ENCODE measurements at regions not wholly inside any gene's neighbourhood (a gene's known extent, or its start where the extent isn't known, plus 50 kb on each side); places are given as distances from the start of the nearest gene placed in this dataset.

DNA sequence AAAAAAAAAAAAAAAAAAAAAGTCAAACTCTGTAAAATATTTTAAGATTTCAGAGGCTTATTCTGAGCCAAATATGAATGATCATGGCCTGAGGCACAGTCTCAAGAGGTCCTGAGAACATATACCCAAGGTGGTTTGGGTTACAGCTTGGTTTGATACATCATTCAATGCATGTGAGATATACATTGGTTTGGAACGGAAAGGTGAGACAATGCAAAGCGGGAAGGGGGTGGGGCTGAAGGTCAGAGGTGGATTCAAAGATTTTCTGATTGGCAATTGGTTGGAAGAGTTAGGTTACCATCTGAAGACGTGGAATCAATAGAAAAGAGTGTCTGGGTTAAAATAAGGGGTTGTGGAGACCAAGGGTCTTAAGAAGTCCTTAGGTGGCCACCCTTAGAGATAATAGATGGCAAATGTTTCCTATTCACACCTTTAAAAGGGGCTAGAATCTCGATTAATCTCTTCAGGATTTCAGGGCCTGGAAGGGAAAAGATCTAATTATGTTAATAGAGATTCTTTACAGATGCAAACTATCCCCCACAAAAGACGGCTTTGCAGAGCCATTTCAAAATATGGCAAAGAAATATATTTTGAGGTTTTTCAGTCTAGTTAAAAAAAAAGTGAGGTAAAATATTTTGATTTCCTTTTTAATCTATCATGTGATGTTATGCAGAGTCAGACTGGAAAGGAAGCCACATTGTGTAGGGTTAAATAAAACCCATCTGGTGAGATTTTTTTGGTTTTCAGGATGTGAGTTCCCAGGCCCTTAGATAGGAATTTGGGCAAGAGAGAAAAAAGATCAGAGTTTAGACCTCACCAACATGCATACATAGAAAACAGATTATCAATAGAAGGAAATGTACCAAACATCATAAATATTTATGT lies 173.8 kb upstream of the CNOT2 start:
- H3K36me3 Mint-ChIP-seq (ENCODE audit: unreplicated experiment), result no peaks in the 10 kb centered on the region
- no peak for DNase-seq

DNA sequence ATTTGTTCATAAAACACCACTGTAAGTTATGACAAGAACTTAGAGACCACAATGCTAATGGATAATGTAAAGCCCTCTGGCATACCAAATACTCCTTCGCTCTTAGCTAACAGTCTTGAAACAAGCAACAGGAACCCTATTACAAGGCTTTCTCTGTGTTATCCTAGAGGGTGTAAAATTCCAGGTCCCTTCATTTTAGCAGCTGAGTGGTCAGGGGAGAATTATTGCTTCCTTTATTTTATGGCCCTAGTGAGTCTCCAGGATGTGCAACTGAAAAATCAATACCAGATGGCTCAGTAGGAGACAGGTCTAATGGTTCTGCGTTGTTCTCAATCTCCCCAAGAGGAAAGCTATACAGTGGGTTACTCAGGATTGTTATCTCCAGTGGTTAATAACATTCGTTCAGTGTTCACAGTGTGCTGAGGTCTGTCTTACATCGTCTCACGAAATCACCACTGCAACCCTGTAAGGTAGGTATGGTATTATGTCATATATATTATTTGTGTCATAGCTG lies 172.7 kb upstream of the CNOT2 start:
- Mint-ChIP-seq H3K9me3 (ENCODE audit: unreplicated experiment) (peaks cover under 1% of the 10 kb centered on the region), H3K27ac (ENCODE audit: unreplicated experiment) (peak overlapping the region; percentile 52), H3K4me1 (ENCODE audit: low read depth, unreplicated experiment) (peaks cover 24% of the 10 kb centered on the region), H3K27me3 (ENCODE audit: unreplicated experiment) (peaks cover 3% of the 10 kb centered on the region), H3K36me3 (ENCODE audit: unreplicated experiment) (no peaks in the 10 kb centered on the region), H3K4me3 (ENCODE audit: unreplicated experiment) (peak overlapping the region; percentile 47)
- TF ChIP-seq, protein P1, sequence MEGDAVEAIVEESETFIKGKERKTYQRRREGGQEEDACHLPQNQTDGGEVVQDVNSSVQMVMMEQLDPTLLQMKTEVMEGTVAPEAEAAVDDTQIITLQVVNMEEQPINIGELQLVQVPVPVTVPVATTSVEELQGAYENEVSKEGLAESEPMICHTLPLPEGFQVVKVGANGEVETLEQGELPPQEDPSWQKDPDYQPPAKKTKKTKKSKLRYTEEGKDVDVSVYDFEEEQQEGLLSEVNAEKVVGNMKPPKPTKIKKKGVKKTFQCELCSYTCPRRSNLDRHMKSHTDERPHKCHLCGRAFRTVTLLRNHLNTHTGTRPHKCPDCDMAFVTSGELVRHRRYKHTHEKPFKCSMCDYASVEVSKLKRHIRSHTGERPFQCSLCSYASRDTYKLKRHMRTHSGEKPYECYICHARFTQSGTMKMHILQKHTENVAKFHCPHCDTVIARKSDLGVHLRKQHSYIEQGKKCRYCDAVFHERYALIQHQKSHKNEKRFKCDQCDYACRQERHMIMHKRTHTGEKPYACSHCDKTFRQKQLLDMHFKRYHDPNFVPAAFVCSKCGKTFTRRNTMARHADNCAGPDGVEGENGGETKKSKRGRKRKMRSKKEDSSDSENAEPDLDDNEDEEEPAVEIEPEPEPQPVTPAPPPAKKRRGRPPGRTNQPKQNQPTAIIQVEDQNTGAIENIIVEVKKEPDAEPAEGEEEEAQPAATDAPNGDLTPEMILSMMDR (IDR thresholded peaks at IDR 0.05; ENCODE audit: partially characterized antibody, unreplicated experiment), result no peak
- no peak for DNase-seq

More for the DNA sequence above, 173.8 kb upstream of the CNOT2 start:
- Mint-ChIP-seq H3K9me3 (ENCODE audit: unreplicated experiment) (peaks cover 3% of the 10 kb centered on the region), H3K4me1 (ENCODE audit: low read depth, unreplicated experiment) (peaks cover 24% of the 10 kb centered on the region), H3K27ac (ENCODE audit: unreplicated experiment) (no peak overlapping the region), H3K4me3 (ENCODE audit: unreplicated experiment) (no peak overlapping the region), H3K27me3 (ENCODE audit: unreplicated experiment) (peaks cover 3% of the 10 kb centered on the region)
- TF ChIP-seq, protein P1 (IDR thresholded peaks at IDR 0.05; ENCODE audit: partially characterized antibody, unreplicated experiment), result no peak

DNA sequence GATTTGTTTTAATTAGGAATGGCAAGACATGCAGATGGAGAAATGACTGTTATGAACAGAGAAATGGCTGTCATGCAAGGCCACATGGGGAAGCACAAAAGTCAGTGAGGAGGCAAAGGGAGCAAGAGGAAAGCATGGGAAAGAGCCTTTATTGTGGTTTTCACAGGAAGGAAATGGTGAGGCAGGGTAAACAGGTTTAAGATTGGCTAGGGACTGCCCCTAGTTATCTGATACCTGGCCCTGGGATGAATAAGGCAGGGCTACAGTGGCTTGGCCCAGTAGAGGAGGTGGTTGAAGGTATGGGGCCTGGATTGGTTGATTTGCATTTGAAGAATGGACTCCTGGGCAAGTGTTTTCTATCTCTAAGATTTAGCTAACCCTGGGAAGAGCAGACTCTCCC lies 168.7 kb upstream of the CNOT2 start:
- Mint-ChIP-seq H3K27ac (ENCODE audit: unreplicated experiment) (no peak overlapping the region), H3K4me3 (ENCODE audit: unreplicated experiment) (no peak overlapping the region), H3K27me3 (ENCODE audit: unreplicated experiment) (peaks cover 1% of the 10 kb centered on the region), H3K9me3 (ENCODE audit: unreplicated experiment) (no peaks in the 10 kb centered on the region), H3K4me1 (ENCODE audit: low read depth, unreplicated experiment) (peaks cover 13% of the 10 kb centered on the region), H3K36me3 (ENCODE audit: unreplicated experiment) (no peaks in the 10 kb centered on the region)
- no peak for DNase-seq
- TF ChIP-seq, protein P1 (IDR thresholded peaks at IDR 0.05; ENCODE audit: partially characterized antibody, unreplicated experiment), result no peak

DNA sequence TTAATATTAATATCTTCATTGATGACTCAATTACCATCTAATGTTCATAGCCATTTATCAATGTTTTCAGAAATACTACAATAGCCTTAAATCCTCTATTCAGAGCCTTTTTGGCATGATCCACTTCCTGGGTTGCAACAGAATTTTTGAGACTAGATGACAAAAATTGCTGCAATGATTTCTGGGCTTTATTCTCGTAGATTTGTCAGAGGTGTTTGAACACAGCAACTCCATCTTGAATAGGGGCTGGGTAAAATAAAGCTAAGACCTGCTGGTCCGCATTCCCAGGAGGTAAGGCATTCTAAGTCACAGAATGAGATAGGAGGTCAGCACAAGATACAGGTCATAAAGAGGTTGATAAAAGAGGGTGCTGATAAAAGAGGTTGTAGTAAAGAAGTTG lies 165.8 kb upstream of the CNOT2 start:
- TF ChIP-seq, protein P1 (IDR thresholded peaks at IDR 0.05; ENCODE audit: partially characterized antibody, unreplicated experiment), result no peak
- Mint-ChIP-seq H3K27me3 (ENCODE audit: unreplicated experiment) (no peaks in the 10 kb centered on the region), H3K27ac (ENCODE audit: unreplicated experiment) (no peak overlapping the region), H3K36me3 (ENCODE audit: unreplicated experiment) (peaks cover under 1% of the 10 kb centered on the region), H3K4me3 (ENCODE audit: unreplicated experiment) (no peak overlapping the region), H3K4me1 (ENCODE audit: low read depth, unreplicated experiment) (no peaks in the 10 kb centered on the region), H3K9me3 (ENCODE audit: unreplicated experiment) (no peaks in the 10 kb centered on the region)
- DNase-seq, result no peak

DNA sequence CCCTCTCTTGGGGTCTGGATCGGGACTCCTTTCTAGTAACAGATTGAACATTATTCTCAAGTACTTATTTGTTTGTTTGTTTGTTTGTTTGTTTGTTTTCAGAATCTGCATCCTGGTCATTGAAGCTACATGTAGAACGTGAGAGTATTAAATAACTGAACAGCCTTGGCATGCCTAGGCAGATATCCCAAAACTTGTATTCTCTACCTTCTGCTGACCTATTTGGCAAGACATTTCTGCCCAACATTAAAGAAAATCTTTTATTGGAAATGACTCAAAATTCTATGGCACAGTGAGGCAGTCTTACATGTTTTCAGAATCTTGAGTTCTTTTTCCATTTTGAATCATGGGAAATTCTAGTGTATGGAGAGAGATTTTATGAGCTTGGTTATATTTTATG lies 165.1 kb upstream of the CNOT2 start:
- Mint-ChIP-seq H3K36me3 (ENCODE audit: unreplicated experiment) (peaks cover 6% of the 10 kb centered on the region), H3K9me3 (ENCODE audit: unreplicated experiment) (no peaks in the 10 kb centered on the region), H3K4me1 (ENCODE audit: low read depth, unreplicated experiment) (no peaks in the 10 kb centered on the region), H3K27ac (ENCODE audit: unreplicated experiment) (no peak overlapping the region), H3K4me3 (ENCODE audit: unreplicated experiment) (no peak overlapping the region), H3K27me3 (ENCODE audit: unreplicated experiment) (peaks cover 2% of the 10 kb centered on the region)
- TF ChIP-seq, protein P1 (IDR thresholded peaks at IDR 0.05; ENCODE audit: partially characterized antibody, unreplicated experiment), result no peak
- DNase-seq, result no peak

Data from glutamatergic neuron (in vitro differentiated cells).